ENCODE measurements at regions not wholly inside any gene's neighbourhood (a gene's known extent, or its start where the extent isn't known, plus 50 kb on each side); places are given as distances from the start of the nearest gene placed in this dataset.

DNA sequence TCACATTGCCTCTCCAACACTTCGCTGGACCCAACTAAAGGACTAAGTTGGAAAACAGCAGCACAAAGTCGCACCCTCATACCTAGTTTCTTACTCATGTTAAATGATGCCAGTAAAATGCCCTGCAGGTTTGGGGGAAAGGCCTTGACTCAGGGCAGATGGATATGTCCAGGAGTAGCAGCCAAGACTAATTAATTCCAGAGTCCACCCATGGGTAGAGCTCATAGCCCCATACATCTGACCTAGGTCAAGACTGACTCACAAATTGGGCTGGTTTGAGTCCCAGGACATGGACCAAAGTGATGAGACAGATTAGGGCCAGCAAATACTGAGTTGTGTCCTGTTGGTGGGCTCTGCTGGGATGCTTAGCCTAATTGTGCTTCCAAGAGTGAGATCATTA is 224.0 kb upstream of the BTG1 start (continued):
- TF ChIP-seq, protein P1, sequence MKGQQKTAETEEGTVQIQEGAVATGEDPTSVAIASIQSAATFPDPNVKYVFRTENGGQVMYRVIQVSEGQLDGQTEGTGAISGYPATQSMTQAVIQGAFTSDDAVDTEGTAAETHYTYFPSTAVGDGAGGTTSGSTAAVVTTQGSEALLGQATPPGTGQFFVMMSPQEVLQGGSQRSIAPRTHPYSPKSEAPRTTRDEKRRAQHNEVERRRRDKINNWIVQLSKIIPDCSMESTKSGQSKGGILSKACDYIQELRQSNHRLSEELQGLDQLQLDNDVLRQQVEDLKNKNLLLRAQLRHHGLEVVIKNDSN (IDR thresholded peaks at IDR 0.05; ENCODE audit: borderline replicate concordance, low read depth), result no peak
- no peak for TF ChIP-seq RAD21 (IDR thresholded peaks at IDR 0.05; ENCODE audit: low read length)
- TF ChIP-seq NFIC (IDR thresholded peaks at IDR 0.05; ENCODE audit: borderline replicate concordance), result peak; percentile 41; the same call in 1 of the 2 replicates
- TF ChIP-seq NRF1 (IDR thresholded peaks at IDR 0.05; ENCODE audit: low read depth, low read length), result no peak
- TF ChIP-seq IRF3 (IDR thresholded peaks at IDR 0.05; ENCODE audit: low read depth, low read length), result no peak
- no peak for TF ChIP-seq TAF1 (IDR thresholded peaks at IDR 0.05; ENCODE audit: borderline replicate concordance, low read depth, low read length)
- TF ChIP-seq JUND (IDR thresholded peaks at IDR 0.05), result no peak
- TF ChIP-seq GATA2 (CRISPR knock-in tag; IDR thresholded peaks at IDR 0.05), result no peak

GRCh38 chr12:92369056-92369455 is 223.4 kb upstream of the BTG1 start:
- Histone ChIP-seq H3K4me1 (ENCODE audit: control insufficient read depth in 1 of 2, insufficient read depth in 2 of 2, low read depth in 1 of 2, low read length in 1 of 2) (peaks cover 0 to 13% of the 10 kb centered on the region in 2 experiments; a peak in 2 of 4 replicates), H3K27me3 (ENCODE audit: insufficient read depth) (no peaks in the 10 kb centered on the region), H3K4me3 (ENCODE audit: low read depth in 2 of 2, low read length in 1 of 2) (no peak overlapping the region), H3K27ac (ENCODE audit: low read depth in 2 of 2, low read length in 1 of 2) (no peak overlapping the region), H3K9me3 (no peaks in the 10 kb centered on the region), H3K79me2 (ENCODE audit: insufficient read depth) (no peaks in the 10 kb centered on the region), H3K36me3 (replicated peaks in 1 of 2; ENCODE audit: control insufficient read depth in 1 of 2, insufficient read depth in 2 of 2, low read length in 1 of 2) (no peaks in the 10 kb centered on the region), H3K4me2 (no peak overlapping the region), H3K9ac (no peak overlapping the region), H2AFZ (ENCODE audit: low read depth) (no peak overlapping the region), H4K20me1 (ENCODE audit: insufficient read depth) (no peaks in the 10 kb centered on the region), H3F3A (replicated peaks; ENCODE audit: insufficient read depth) (no peaks in the 10 kb centered on the region), H3K9me2 (no peaks in the 10 kb centered on the region)
- ChIA-PET POLR2A (no interaction called here), CTCF (interaction anchor here (0.8 kb wide), 1 partner anchor 13 kb away, joined by 3 read pairs; no protein-coding TSS in a partner anchor)
- 81% methylated on average over 3 of the region's 3 CpGs for WGBS (ENCODE audit: low lambda C conversion rate)
- no peak for DNase-seq
- TF ChIP-seq, protein P2, sequence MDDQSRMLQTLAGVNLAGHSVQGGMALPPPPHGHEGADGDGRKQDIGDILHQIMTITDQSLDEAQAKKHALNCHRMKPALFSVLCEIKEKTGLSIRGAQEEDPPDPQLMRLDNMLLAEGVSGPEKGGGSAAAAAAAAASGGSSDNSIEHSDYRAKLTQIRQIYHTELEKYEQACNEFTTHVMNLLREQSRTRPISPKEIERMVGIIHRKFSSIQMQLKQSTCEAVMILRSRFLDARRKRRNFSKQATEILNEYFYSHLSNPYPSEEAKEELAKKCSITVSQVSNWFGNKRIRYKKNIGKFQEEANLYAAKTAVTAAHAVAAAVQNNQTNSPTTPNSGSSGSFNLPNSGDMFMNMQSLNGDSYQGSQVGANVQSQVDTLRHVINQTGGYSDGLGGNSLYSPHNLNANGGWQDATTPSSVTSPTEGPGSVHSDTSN (IDR thresholded peaks at IDR 0.05), result no peak
- TF ChIP-seq NFIC (IDR thresholded peaks at IDR 0.05; ENCODE audit: borderline replicate concordance), result no peak

- no peak for DNase-seq
- H3K4me2 ChIP-seq, result no peak overlapping the region
- H3F3A ChIP-seq (replicated peaks; ENCODE audit: insufficient read depth), result no peaks in the 10 kb centered on the region
- H3K9me2 ChIP-seq, result no peaks in the 10 kb centered on the region
- H3K4me3 ChIP-seq (ENCODE audit: low read depth in 2 of 2, low read length in 1 of 2), result no peak overlapping the region
- H3K27ac ChIP-seq (ENCODE audit: low read depth in 2 of 2, low read length in 1 of 2), result no peak overlapping the region; a peak in 1 of 4 replicates
- no peaks in the 10 kb centered on the region for H3K9me3 ChIP-seq
- H3K27me3 ChIP-seq (ENCODE audit: insufficient read depth), result no peaks in the 10 kb centered on the region
- no peaks in the 10 kb centered on the region for H4K20me1 ChIP-seq (ENCODE audit: insufficient read depth)
- H3K4me1 ChIP-seq (ENCODE audit: control insufficient read depth in 1 of 2, insufficient read depth in 2 of 2, low read depth in 1 of 2, low read length in 1 of 2), result peaks cover 0 to 23% of the 10 kb centered on the region in 2 experiments; a peak in 2 of 4 replicates
- TF ChIP-seq MXI1 (IDR thresholded peaks at IDR 0.05; ENCODE audit: low read depth, low read length), result no peak
- no peak for TF ChIP-seq NFIC (IDR thresholded peaks at IDR 0.05; ENCODE audit: borderline replicate concordance)
- no peak for TF ChIP-seq TAF1 (IDR thresholded peaks at IDR 0.05; ENCODE audit: borderline replicate concordance, low read depth, low read length)
- TF ChIP-seq, protein P3, sequence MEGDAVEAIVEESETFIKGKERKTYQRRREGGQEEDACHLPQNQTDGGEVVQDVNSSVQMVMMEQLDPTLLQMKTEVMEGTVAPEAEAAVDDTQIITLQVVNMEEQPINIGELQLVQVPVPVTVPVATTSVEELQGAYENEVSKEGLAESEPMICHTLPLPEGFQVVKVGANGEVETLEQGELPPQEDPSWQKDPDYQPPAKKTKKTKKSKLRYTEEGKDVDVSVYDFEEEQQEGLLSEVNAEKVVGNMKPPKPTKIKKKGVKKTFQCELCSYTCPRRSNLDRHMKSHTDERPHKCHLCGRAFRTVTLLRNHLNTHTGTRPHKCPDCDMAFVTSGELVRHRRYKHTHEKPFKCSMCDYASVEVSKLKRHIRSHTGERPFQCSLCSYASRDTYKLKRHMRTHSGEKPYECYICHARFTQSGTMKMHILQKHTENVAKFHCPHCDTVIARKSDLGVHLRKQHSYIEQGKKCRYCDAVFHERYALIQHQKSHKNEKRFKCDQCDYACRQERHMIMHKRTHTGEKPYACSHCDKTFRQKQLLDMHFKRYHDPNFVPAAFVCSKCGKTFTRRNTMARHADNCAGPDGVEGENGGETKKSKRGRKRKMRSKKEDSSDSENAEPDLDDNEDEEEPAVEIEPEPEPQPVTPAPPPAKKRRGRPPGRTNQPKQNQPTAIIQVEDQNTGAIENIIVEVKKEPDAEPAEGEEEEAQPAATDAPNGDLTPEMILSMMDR (IDR thresholded peaks at IDR 0.05), result no peak
- no peak for TF ChIP-seq TEAD4 (IDR thresholded peaks at IDR 0.05; ENCODE audit: borderline replicate concordance, insufficient read depth)
- TF ChIP-seq, protein P2 (IDR thresholded peaks at IDR 0.05), result no peak
- TF ChIP-seq EZH2phosphoT487 (IDR thresholded peaks at IDR 0.05; ENCODE audit: borderline replicate concordance, low read depth), result no peak
- TF ChIP-seq GABPA (IDR thresholded peaks at IDR 0.05; ENCODE audit: low read depth), result no peak
- TF ChIP-seq YY1 (IDR thresholded peaks at IDR 0.05; ENCODE audit: low read depth), result no peak
- TF ChIP-seq IRF3 (IDR thresholded peaks at IDR 0.05; ENCODE audit: low read depth, low read length), result no peak
- TF ChIP-seq MEF2A (IDR thresholded peaks at IDR 0.05; ENCODE audit: borderline replicate concordance, low read depth), result no peak
- no peak overlapping the region for H2AFZ ChIP-seq (ENCODE audit: low read depth)
- 84% methylated on average over 2 of the region's 2 CpGs for WGBS (ENCODE audit: low lambda C conversion rate)
- no peaks in the 10 kb centered on the region for H3K36me3 ChIP-seq (replicated peaks in 1 of 2; ENCODE audit: control insufficient read depth in 1 of 2, insufficient read depth in 2 of 2, low read length in 1 of 2)
- no peak overlapping the region for H3K9ac ChIP-seq
- H3K79me2 ChIP-seq (ENCODE audit: insufficient read depth), result no peaks in the 10 kb centered on the region
- ChIA-PET CTCF (interaction anchor here (1.2 kb wide), 1 partner anchor 10 kb away, joined by 3 read pairs; no protein-coding TSS in a partner anchor), POLR2A (interaction anchor here (3.6 kb wide), 1 partner anchor 221 kb away, joined by 19 read pairs; the partner anchor contains the start of gene BTG1)
These were observed 220.2 kb upstream of the BTG1 start for GRCh38 chr12:92365836-92366235.
